SIG-M5 treated with dmso at 0.1 percent for 504 hours (cell line): ENCODE measurements at regions not wholly inside any gene's neighbourhood (a gene's known extent, or its start where the extent isn't known, plus 50 kb on each side); places are given as distances from the start of the nearest gene placed in this dataset.
A peak's percentile ranks its signal among the peaks of the same experiment; 100 is the strongest.
"Not testable (repeated sequence)": the region's sequence is repeated elsewhere in the genome, so short reads cannot be mapped to it uniquely, and the experiment has no call there.

Experiments
- DNase-seq: peaks from one replicate; lab custom pipeline; 2025; ENCODE audit not compliant: unreplicated experiment; lab: John Stamatoyannopoulos, UW

GRCh38 chr15:49706805-49707204 is 86.0 kb downstream of the DTWD1 start:
- DNase-seq = peak; percentile 93

GRCh38 chr15:49707598-49707997 is 86.8 kb downstream of the DTWD1 start:
- no peak for DNase-seq

GRCh38 chr15:49709646-49710214 is 88.9 kb downstream of the DTWD1 start:
- DNase-seq = peak; percentile 62

DNA sequence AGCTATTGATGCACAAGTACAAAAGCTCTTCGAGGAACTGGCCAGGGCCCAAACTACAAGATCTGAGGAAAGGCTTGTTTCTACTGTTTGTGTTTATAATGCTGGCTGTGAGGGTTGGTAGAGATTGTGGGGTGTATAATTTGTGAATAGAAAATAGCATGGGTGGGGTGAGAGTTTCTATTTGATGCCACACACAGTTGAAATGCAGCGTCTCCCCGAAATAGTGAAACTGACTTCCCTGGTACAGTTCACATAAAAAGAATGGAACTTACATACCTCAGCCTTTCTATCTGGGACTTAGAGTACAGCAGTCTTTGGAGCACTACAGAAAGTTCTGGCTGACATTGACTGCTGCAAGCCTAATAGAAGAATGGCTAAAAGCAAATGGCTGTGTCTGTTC is 91.3 kb downstream of the DTWD1 start:
- no peak for DNase-seq

- DNase-seq = peak; percentile 57
These were observed 92.1 kb downstream of the DTWD1 start for GRCh38 chr15:49712846-49713450.

DNA sequence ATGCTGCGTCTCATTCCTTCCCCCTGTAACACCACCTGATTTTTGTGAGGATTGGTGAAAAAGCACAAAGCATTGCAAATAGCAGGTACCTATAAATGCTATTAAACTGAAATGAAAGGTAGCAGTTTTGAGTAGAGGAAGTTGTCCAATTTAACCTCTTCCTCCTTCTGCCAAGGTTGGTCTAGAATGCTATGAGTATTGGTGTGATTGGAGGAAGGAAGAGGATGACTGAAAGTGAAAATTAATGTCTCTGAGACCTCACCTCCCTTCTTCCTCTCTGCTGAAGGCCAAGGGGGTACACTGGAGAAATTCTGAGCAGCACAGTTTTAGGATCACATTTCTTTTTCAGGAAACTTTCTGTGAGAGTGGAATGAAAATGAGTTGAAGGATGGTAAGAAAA is 94.4 kb downstream of the DTWD1 start:
- DNase-seq = peak; percentile 57

DNA sequence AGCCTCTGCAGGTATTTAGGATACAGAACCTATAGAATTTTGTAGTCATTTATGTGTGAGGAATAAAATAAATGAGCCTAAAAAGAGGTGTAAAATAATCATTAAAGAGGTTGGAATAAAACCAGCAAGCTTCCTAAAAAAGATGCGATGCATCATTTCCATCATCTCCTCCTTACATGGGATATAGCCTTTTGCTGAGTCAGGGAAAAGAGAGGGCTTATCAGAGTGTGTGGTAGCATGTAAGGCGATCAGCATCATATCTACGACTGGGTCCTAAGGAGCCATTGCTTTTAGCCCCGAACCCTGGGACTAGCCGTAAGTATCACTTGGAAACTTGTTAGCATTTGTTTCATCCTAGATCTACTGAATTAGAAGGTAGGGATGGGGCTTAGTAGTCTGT is 94.9 kb downstream of the DTWD1 start:
- DNase-seq = no peak

- peak; percentile 80 for DNase-seq
These were observed 97.4 kb downstream of the DTWD1 start for GRCh38 chr15:49718234-49718633.

DNA sequence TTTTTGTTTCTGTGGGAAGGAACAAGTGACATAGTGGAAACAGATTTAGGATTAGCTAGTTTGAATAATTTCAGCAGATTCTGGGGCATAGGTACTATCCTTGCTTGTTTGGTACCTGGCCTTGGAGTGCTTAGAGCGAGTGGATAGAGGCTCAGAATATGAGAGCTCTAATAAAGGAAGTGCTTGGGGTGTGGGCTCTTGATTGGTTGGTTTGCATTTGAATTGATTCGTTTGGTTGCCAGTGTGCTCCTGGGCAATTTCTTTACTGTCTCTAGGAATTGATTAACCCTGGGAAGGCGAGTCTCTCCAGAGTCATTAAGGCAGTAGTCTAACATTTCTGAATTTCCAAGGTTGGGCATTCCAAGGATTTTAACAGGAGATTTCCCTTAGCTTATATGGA is 98.0 kb downstream of the DTWD1 start:
- DNase-seq = no peak

GRCh38 chr15:49720261-49720660 is 99.4 kb downstream of the DTWD1 start:
- no peak for DNase-seq

- no peak for DNase-seq
These were observed 100.2 kb downstream of the DTWD1 start for GRCh38 chr15:49721091-49721490.

GRCh38 chr15:49721621-49722020 is 100.8 kb downstream of the DTWD1 start:
- peak; percentile 25 for DNase-seq

- no peak for DNase-seq
These were observed 103.1 kb downstream of the DTWD1 start for GRCh38 chr15:49723981-49724380.

DNA sequence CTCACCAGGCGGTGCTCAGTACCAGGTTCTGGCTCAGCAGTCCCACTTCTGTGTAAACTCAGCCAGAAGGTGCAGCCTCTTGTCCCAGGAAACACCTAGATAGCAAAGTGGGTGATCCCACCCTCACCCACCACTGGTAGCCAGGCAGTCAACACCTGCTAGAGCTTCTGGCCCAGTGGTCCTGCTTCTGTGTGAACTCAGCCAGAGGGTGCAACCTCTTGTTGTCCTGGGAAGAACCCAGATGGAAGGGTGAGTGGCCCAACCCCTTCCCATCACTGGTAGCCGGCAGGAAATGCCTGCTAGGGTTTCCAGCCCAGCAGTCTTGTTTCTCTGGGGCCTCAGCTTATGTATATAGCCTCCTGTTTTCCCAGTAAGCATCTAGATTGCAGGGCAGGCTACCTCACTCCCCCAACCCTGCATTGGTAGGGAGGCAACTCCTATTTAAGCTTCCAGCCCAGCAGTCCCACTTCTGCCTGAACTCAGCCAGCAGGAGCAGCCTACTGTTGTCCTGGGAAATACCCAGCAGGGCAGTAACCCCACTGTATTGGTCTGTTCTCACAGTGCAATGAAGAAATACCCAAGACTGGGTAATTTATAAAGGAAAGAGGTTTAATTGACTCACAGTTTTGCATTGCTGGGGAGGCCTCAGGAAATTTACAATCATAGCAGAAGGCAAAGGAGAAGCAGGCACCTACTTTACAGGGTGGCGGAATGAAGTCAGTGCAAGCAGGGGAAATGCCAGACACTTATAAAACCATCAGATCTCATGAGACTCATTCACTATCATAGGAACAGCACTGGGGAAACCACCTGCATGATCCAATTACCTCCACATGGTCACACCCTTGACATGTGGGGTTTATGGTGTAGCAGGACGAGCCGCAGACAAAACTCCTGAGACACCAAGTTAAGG is 110.6 kb downstream of the DTWD1 start:
- DNase-seq = no peak

- not testable (repeated sequence) for DNase-seq
These were observed 111.3 kb downstream of the DTWD1 start for GRCh38 chr15:49732109-49732508.

DNA sequence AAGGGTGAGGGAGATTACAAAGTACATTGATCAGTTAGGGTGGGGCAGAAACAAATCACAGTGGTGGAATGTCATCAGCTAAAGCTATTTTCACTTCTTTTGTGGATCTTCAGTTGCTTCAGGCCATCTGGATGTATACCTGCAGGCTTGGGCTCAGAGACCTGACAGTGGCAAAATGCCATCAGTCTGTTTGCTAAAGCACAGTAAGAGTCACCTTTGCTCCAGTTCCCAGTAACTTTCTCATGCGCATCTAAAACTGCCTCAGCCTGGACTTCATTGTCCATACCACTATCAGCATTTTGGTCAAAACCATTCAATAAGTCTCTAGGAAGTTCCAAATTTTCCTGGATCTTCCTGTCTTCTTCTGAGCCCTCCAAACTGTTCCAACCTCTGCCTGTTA is 113.2 kb downstream of the DTWD1 start:
- DNase-seq = peak; percentile 20

GRCh38 chr15:49734831-49735508 is 114.1 kb downstream of the DTWD1 start:
- no peak for DNase-seq

- DNase-seq = no peak
These were observed 116.3 kb downstream of the DTWD1 start for GRCh38 chr15:49737127-49737526.

GRCh38 chr15:49741712-49742111 is 120.9 kb downstream of the DTWD1 start:
- DNase-seq = no peak

DNA sequence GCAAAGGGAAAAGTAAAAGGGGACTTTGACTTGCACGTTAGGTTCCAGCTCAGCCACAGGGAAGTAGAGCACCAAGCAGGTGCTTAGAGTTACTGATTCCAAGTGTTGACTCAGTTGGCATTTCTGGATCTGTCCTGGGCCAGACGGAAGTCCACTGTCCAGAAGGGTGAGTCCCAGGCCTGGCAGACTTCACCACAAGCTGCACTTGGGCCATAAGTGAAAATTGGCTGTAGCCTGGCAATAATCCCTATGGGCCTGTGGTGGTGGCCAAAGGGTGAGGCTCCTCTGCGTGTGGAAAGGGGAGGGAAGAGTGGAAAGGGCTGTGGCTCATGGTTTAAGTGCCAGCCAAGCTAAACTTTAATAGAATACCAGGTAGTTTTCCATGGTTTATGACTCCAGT is 121.5 kb downstream of the DTWD1 start:
- no peak for DNase-seq

GRCh38 chr15:49747340-49747739 is 126.5 kb downstream of the DTWD1 start:
- no peak for DNase-seq

DNA sequence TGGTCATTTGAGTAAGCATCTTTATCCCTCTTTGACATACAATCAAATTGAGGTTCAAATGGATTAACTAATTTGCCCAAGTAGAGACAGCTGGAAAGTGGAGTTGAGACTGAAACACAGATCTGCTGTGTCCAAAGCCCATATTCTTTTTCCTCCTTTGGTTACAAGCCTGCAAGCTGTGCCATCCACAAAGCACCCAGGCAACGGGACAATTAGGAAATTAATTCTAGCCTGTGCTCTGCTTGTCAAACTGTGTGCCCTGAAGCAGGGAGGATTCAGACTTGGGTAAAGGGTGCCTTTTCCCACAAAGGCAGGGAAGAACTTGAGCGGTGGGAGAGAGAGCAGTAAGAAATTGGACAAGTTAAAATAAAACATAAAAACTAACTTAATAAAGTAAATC is 127.9 kb downstream of the DTWD1 start:
- no peak for DNase-seq
